ENCODE measurements at regions not wholly inside any gene's neighbourhood (a gene's known extent, or its start where the extent isn't known, plus 50 kb on each side); places are given as distances from the start of the nearest gene placed in this dataset.

DNA sequence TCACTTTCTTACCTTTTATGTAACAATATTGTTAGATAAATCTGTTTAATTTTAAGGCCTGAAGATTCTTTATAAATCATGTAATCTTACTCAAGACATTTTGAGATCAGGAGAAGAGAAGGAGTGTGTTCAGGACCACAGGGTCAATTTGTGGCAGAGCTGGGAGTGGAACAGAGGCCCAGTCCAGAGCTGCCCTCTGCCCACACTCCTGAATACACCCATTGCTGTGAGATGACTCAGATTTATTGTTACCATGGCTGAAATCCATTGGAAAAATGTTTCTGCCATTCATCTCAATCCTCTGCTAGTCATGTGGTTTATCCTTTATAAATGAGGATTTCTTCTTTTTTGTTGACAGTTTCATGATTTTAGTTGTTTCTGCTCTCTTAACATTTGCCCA, 100.5 kb upstream of the STXBP6 start:
- no peak for TF ChIP-seq CTCF (IDR thresholded peaks at IDR 0.05)
- TF ChIP-seq POLR2A (IDR thresholded peaks at IDR 0.05): no peak
- TF ChIP-seq POLR2AphosphoS5 (IDR thresholded peaks at IDR 0.05): no peak

Data from prostate gland (tissue), 2 donors.